Endodermal cell (in vitro differentiated cells): ENCODE measurements at regions not wholly inside any gene's neighbourhood (a gene's known extent, or its start where the extent isn't known, plus 50 kb on each side); places are given as distances from the start of the nearest gene placed in this dataset.

Source experiments
- DNase-seq: peaks from one replicate; pipeline ENCODE4 v3.0.0-alpha.2; 2017
- H3K27ac ChIP-seq: 2 replicates; pipeline ENCODE4 v1.5.1; 2013; ENCODE audit warnings: mild to moderate bottlenecking, low read depth, low read length, moderate library complexity
- H3K27me3 ChIP-seq: 2 replicates; pipeline ENCODE4 v1.6.1; 2013; ENCODE audit warnings: mild to moderate bottlenecking, low read length, moderate library complexity; ENCODE audit not compliant: insufficient read depth, control insufficient read depth, poor library complexity, severe bottlenecking
- H3K36me3 ChIP-seq: 2 replicates; pipeline ENCODE4 v1.7.0; 2013; ENCODE audit warnings: mild to moderate bottlenecking, low read length, moderate library complexity; ENCODE audit not compliant: control insufficient read depth, insufficient read depth
- H3K4me1 ChIP-seq: one replicate; pipeline ENCODE4 v1.7.0; 2013; ENCODE audit warnings: low read length; ENCODE audit not compliant: control insufficient read depth, insufficient read depth
- H3K4me3 ChIP-seq: 2 replicates; pipeline ENCODE4 v1.5.1; 2013; ENCODE audit warnings: mild to moderate bottlenecking, low read length, moderate library complexity
- H3K9ac ChIP-seq: 2 replicates; pipeline ENCODE4 v1.6.1; 2013; ENCODE audit warnings: mild to moderate bottlenecking, low read length, moderate library complexity; ENCODE audit not compliant: poor library complexity, severe bottlenecking; ENCODE audit errors: extremely low read depth
- H3K9me3 ChIP-seq: 2 replicates; pipeline ENCODE4 v1.6.1; 2013; ENCODE audit warnings: mild to moderate bottlenecking, low read length, moderate library complexity; ENCODE audit not compliant: control insufficient read depth
- H3K27ac Mint-ChIP-seq: 2 replicates; pipeline ENCODE4 v1.8.0; 2020; ENCODE audit warnings: mixed read lengths
- H3K27me3 Mint-ChIP-seq: 2 replicates; pipeline ENCODE4 v1.8.0; 2021; ENCODE audit warnings: mild to moderate bottlenecking, mixed read lengths; ENCODE audit not compliant: insufficient read depth
- H3K36me3 Mint-ChIP-seq: 2 replicates; pipeline ENCODE4 v1.8.0; 2020; ENCODE audit warnings: low read depth, mixed read lengths
- H3K4me1 Mint-ChIP-seq: 2 replicates; pipeline ENCODE4 v1.8.0; 2020; ENCODE audit warnings: mixed read lengths
- H3K4me3 Mint-ChIP-seq: 2 replicates; pipeline ENCODE4 v1.8.0; 2020; ENCODE audit warnings: mild to moderate bottlenecking, moderate library complexity, mixed read lengths
- H3K9me3 Mint-ChIP-seq: 2 replicates; pipeline ENCODE4 v1.8.0; 2020; ENCODE audit warnings: mild to moderate bottlenecking, mixed read lengths
- WGBS, 2 experiments: methylation state at CpG; one replicate each; pipeline versions ENCODE4 v1.1.5 to v1.1.7; 2013; ENCODE audit warnings: missing lambda C conversion rate in 2 of 2, mixed read lengths in 1 of 2; ENCODE audit not compliant: insufficient coverage in 1 of 2, insufficient read length in 1 of 2; 5-methylcytosine and 5-hydroxymethylcytosine counted together
- TF ChIP-seq, protein P1 (sequence below): fragments of 200-600 bp; sonication (generic); conservative IDR thresholded peaks from 2 replicates; pipeline ENCODE4 v1.5.0; 2021; ENCODE audit warnings: antibody characterized with exemption, mild to moderate bottlenecking

DNA sequence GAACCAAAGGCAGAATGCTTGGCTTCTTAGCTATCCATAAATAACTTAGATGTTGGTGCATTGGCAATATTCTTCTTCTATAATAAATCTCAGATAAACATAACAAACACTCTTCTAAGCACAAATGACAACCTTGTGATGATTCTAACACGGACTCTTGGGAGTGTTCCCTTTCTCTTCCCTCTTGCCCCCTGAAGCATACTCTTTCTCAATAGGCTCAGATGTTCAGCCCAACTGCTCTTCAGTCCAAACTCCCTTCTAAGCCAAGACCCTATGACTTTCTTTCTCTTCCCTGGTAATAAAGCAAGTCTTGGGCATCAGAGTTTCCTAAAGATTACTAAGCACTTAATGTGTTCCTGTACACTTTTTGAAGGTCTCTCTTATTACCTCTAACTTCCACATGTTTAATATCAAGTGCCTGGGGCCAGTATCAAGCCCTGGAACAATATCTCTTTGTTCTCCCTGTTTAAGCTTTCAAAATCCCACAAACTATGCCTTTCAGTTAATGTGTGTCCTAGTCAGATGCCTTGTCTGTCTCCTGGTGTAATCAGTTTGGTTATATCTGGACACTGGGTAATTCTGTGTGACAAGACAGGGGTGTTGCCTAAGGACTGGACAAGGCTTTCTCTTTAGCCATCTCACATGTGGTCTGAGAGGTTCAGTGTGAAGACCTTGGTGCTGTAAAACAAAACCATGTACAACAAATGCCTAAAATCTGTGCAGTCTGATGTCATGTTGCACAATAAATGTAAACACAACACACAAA is 92.9 kb upstream of the IVNS1ABP start:
- H3K27me3 ChIP-seq = no peaks in the 10 kb centered on the region
- no peak overlapping the region for H3K4me3 ChIP-seq
- H3K36me3 Mint-ChIP-seq = no peaks in the 10 kb centered on the region
- no peaks in the 10 kb centered on the region for H3K27me3 Mint-ChIP-seq
- no peaks in the 10 kb centered on the region for H3K4me1 Mint-ChIP-seq
- H3K4me1 ChIP-seq = no peaks in the 10 kb centered on the region
- H3K9me3 ChIP-seq = no peaks in the 10 kb centered on the region
- no peak overlapping the region for H3K27ac ChIP-seq
- no peak for DNase-seq
- WGBS, 2 experiments = 57 to 91% methylated on average over 1 of the region's 1 CpG
- no peak overlapping the region for H3K27ac Mint-ChIP-seq
- H3K4me3 Mint-ChIP-seq = no peak overlapping the region
- H3K9me3 Mint-ChIP-seq = peaks cover 12% of the 10 kb centered on the region
- H3K36me3 ChIP-seq = no peaks in the 10 kb centered on the region
- H3K9ac ChIP-seq = no peak overlapping the region
- TF ChIP-seq, protein P1, sequence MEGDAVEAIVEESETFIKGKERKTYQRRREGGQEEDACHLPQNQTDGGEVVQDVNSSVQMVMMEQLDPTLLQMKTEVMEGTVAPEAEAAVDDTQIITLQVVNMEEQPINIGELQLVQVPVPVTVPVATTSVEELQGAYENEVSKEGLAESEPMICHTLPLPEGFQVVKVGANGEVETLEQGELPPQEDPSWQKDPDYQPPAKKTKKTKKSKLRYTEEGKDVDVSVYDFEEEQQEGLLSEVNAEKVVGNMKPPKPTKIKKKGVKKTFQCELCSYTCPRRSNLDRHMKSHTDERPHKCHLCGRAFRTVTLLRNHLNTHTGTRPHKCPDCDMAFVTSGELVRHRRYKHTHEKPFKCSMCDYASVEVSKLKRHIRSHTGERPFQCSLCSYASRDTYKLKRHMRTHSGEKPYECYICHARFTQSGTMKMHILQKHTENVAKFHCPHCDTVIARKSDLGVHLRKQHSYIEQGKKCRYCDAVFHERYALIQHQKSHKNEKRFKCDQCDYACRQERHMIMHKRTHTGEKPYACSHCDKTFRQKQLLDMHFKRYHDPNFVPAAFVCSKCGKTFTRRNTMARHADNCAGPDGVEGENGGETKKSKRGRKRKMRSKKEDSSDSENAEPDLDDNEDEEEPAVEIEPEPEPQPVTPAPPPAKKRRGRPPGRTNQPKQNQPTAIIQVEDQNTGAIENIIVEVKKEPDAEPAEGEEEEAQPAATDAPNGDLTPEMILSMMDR = no peak

DNA sequence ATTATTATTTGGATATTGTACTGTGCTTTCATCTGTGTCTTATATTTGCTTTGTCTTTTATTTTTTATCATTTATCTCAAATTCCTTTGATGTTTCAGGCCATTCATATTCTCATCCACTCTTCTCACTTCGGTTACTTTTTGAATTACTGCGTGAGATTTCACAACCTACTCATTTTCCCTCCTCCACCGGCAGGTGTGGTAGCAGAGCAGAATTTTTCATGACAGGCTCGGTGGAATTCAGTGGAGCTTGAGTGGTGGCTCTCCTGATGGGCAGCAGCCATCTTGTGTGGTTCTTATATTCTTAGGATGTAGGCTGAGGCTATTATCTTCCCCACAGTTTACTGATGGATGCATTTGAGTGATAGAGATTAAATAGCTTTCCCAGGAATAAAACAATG is 92.3 kb upstream of the IVNS1ABP start:
- H3K4me3 ChIP-seq = no peak overlapping the region
- Mint-ChIP-seq H3K27me3 (no peaks in the 10 kb centered on the region), H3K4me1 (no peaks in the 10 kb centered on the region), H3K27ac (no peak overlapping the region), H3K36me3 (no peaks in the 10 kb centered on the region), H3K9me3 (peaks cover 12% of the 10 kb centered on the region), H3K4me3 (no peak overlapping the region)
- H3K36me3 ChIP-seq = no peaks in the 10 kb centered on the region
- DNase-seq = no peak
- no peak overlapping the region for H3K27ac ChIP-seq
- H3K4me1 ChIP-seq = no peaks in the 10 kb centered on the region
- TF ChIP-seq, protein P1 = no peak
- H3K9ac ChIP-seq = no peak overlapping the region
- 91 to 100% methylated on average over 2 to 4 of the region's 4 CpGs for WGBS, 2 experiments
- H3K9me3 ChIP-seq = no peaks in the 10 kb centered on the region
- H3K27me3 ChIP-seq = no peaks in the 10 kb centered on the region

DNA sequence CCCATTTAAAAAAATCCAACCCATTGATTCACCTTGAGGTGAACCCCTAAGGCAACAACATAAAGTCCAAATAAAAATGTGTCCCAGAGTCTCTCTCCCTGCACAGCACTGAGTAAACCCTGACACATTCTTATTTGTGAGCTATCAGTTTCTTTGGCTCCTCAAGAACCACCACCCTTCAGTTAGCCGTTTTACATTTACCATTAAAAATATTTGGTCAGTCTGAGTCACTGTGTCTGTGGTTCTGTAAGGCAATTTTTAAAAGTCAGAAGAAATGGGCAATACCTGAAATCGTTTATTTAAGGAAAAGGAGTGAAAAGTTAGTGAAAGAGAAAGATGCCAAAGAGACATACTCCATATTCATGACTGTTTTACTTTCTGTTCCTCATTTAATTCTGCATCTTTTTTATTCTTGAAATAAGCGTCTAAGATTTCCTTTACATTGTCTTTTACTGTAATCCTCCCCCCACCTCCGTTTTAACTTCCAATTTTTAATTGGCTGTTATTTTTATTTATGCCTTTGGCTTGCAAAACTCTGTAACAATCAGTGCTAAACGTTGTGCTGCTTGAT is 91.7 kb upstream of the IVNS1ABP start:
- TF ChIP-seq, protein P1 = no peak
- Histone ChIP-seq H3K4me3 (no peak overlapping the region), H3K27ac (no peak overlapping the region), H3K9ac (no peak overlapping the region), H3K27me3 (no peaks in the 10 kb centered on the region), H3K4me1 (no peaks in the 10 kb centered on the region), H3K36me3 (no peaks in the 10 kb centered on the region), H3K9me3 (no peaks in the 10 kb centered on the region)
- Mint-ChIP-seq H3K27ac (no peak overlapping the region), H3K4me3 (no peak overlapping the region), H3K9me3 (peaks cover 12% of the 10 kb centered on the region), H3K4me1 (no peaks in the 10 kb centered on the region), H3K27me3 (no peaks in the 10 kb centered on the region), H3K36me3 (no peaks in the 10 kb centered on the region)
- 88 to 92% methylated on average over 1 to 4 of the region's 5 CpGs for WGBS, 2 experiments
- DNase-seq = no peak
